ENCODE measurements at regions not wholly inside any gene's neighbourhood (a gene's known extent, or its start where the extent isn't known, plus 50 kb on each side); places are given as distances from the start of the nearest gene placed in this dataset.
A peak's percentile ranks its signal among the peaks of the same experiment; 100 is the strongest.

GRCh38 chr13:40486518-40487163 is 179.8 kb downstream of the FOXO1 start:
- DNase-seq (ENCODE audit: low read depth): no peak
- no peak overlapping the region for H3K4me3 ChIP-seq (ENCODE audit: low read depth, low read length)
- no peak for TF ChIP-seq CTCF (conservative IDR thresholded peaks at IDR 0.05; ENCODE audit: low read depth, low read length)

- no peak for DNase-seq (ENCODE audit: low read depth)
- no peak for TF ChIP-seq CTCF (conservative IDR thresholded peaks at IDR 0.05; ENCODE audit: low read depth, low read length)
- no peak overlapping the region for H3K4me3 ChIP-seq (ENCODE audit: low read depth, low read length)
These were observed 177.5 kb downstream of the FOXO1 start for GRCh38 chr13:40488869-40489391.

- H3K4me3 ChIP-seq (ENCODE audit: low read depth, low read length): no peak overlapping the region
- no peak for TF ChIP-seq CTCF (conservative IDR thresholded peaks at IDR 0.05; ENCODE audit: low read depth, low read length)
- no peak for DNase-seq (ENCODE audit: low read depth)
These were observed 176.2 kb downstream of the FOXO1 start for GRCh38 chr13:40490086-40490758.

GRCh38 chr13:40492511-40492910 is 173.9 kb downstream of the FOXO1 start:
- no peak overlapping the region for H3K4me3 ChIP-seq (ENCODE audit: low read depth, low read length)
- TF ChIP-seq CTCF (conservative IDR thresholded peaks at IDR 0.05; ENCODE audit: low read depth, low read length): no peak
- DNase-seq (ENCODE audit: low read depth): no peak

GRCh38 chr13:40494513-40494912 is 171.9 kb downstream of the FOXO1 start:
- peak; percentile 75 for DNase-seq (ENCODE audit: low read depth)
- no peak overlapping the region for H3K4me3 ChIP-seq (ENCODE audit: low read depth, low read length)
- no peak for TF ChIP-seq CTCF (conservative IDR thresholded peaks at IDR 0.05; ENCODE audit: low read depth, low read length)

GRCh38 chr13:40494946-40495620 is 171.4 kb downstream of the FOXO1 start:
- no peak overlapping the region for H3K4me3 ChIP-seq (ENCODE audit: low read depth, low read length)
- no peak for TF ChIP-seq CTCF (conservative IDR thresholded peaks at IDR 0.05; ENCODE audit: low read depth, low read length)
- DNase-seq (ENCODE audit: low read depth): no peak

Data from choroid plexus epithelial cell (primary cell).